Fibroblast of lung (primary cell): ENCODE measurements at regions not wholly inside any gene's neighbourhood (a gene's known extent, or its start where the extent isn't known, plus 50 kb on each side); places are given as distances from the start of the nearest gene placed in this dataset.

Source experiments
- CTCF ChIP-seq, 2 donors: IDR thresholded peaks in 1 of 2; conservative IDR thresholded peaks in 1 of 2; 1 replicate in 1 of 2; 2 replicates in 1 of 2; pipeline ENCODE4 v1.5.1; 2011 to 2012; ENCODE audit warnings: low read length in 2 of 2, control low read depth in 1 of 2, inconsistent platforms in 1 of 2, low read depth in 1 of 2, mild to moderate bottlenecking in 1 of 2
- EZH2 ChIP-seq: IDR thresholded peaks from 2 replicates; pipeline ENCODE4 v1.5.1; 2012; ENCODE audit warnings: low read length, control low read depth, mild to moderate bottlenecking; ENCODE audit errors: missing control alignments

GRCh38 chr2:220165401-220165800 lies 538.0 kb downstream of the SLC4A3 start:
- TF ChIP-seq CTCF (conservative IDR thresholded peaks at IDR 0.05 in 1 of 2, IDR thresholded peaks at IDR 0.05 in 1 of 2; ENCODE audit: low read depth in 1 of 2, low read length in 2 of 2): no peak
- no peak for TF ChIP-seq EZH2
